OCI-LY1 (cell line): ENCODE measurements at regions not wholly inside any gene's neighbourhood (a gene's known extent, or its start where the extent isn't known, plus 50 kb on each side); places are given as distances from the start of the nearest gene placed in this dataset.

Experiments used
- H2AFZ ChIP-seq: fragments of 200-600 bp; sonication (generic), shearing (Covaris generic); 2 replicates; pipeline ENCODE4 v1.6.0; 2014; ENCODE audit warnings: antibody characterized with exemption, mild to moderate bottlenecking, low read length
- H3F3A ChIP-seq: fragments of 200-600 bp; sonication (generic), shearing (Covaris generic); 2 replicates; pipeline ENCODE4 v1.6.0; 2014; ENCODE audit warnings: mild to moderate bottlenecking, antibody characterized with exemption, low read length, moderate library complexity; ENCODE audit not compliant: insufficient read depth
- H3K27ac ChIP-seq: fragments of 200-600 bp; sonication (generic); 2 replicates; pipeline ENCODE4 v1.5.1; 2014; ENCODE audit warnings: low read length, mixed run types, mild to moderate bottlenecking, low read depth; ENCODE audit not compliant: poor library complexity, severe bottlenecking
- H3K27me3 ChIP-seq: fragments of 200-600 bp; sonication (generic); 2 replicates; pipeline ENCODE4 v1.6.0; 2014; ENCODE audit warnings: antibody characterized with exemption, mild to moderate bottlenecking, low read length, moderate library complexity; ENCODE audit not compliant: insufficient read depth
- H3K36me3 ChIP-seq: fragments of 200-600 bp; sonication (generic); 2 replicates; pipeline ENCODE4 v1.6.1; 2014; ENCODE audit warnings: mild to moderate bottlenecking, antibody characterized with exemption, low read length, moderate library complexity, mixed read lengths; ENCODE audit not compliant: insufficient read depth
- H3K4me1 ChIP-seq: fragments of 200-600 bp; sonication (generic); 2 replicates; pipeline ENCODE4 v1.5.1; 2014; ENCODE audit warnings: mild to moderate bottlenecking, low read length, moderate library complexity; ENCODE audit not compliant: insufficient read depth, severe bottlenecking
- H3K4me2 ChIP-seq: fragments of 200-600 bp; sonication (generic), shearing (Covaris generic); 2 replicates; pipeline ENCODE4 v1.6.1; 2014; ENCODE audit warnings: low read length
- H3K4me3 ChIP-seq: fragments of 200-600 bp; sonication (generic); 2 replicates; pipeline ENCODE4 v1.5.1; 2014; ENCODE audit warnings: low read length, low read depth, mild to moderate bottlenecking, mixed read lengths; ENCODE audit not compliant: poor library complexity, severe bottlenecking
- H3K79me2 ChIP-seq: fragments of 200-600 bp; shearing (Covaris generic); 2 replicates; pipeline ENCODE4 v1.6.1; 2016; ENCODE audit warnings: mixed run types, low read length, mixed read lengths; ENCODE audit not compliant: insufficient read depth
- H3K9ac ChIP-seq: fragments of 200-600 bp; sonication (generic), shearing (Covaris generic); 2 replicates; pipeline ENCODE4 v1.6.1; 2014; ENCODE audit warnings: mild to moderate bottlenecking, low read length, mixed read lengths
- H3K9me2 ChIP-seq: fragments of 200-600 bp; sonication (generic), shearing (Covaris generic); 2 replicates; pipeline ENCODE4 v1.6.1; 2014; ENCODE audit warnings: low read depth, mild to moderate bottlenecking, low read length, mixed read lengths
- H3K9me3 ChIP-seq: fragments of 200-600 bp; shearing (Covaris generic); 2 replicates; pipeline ENCODE4 v1.6.1; 2014; ENCODE audit warnings: low read length, mixed read lengths
- H4K20me1 ChIP-seq: fragments of 200-600 bp; sonication (generic), shearing (Covaris generic); 2 replicates; pipeline ENCODE4 v1.6.0; 2016; ENCODE audit warnings: mild to moderate bottlenecking, low read length; ENCODE audit not compliant: insufficient read depth
- EZH2 ChIP-seq: fragments of 200-600 bp; sonication (generic), shearing (Covaris generic); IDR thresholded peaks from 2 replicates; pipeline ENCODE4 v1.8.0; 2017; ENCODE audit warnings: borderline replicate concordance, mixed run types, mild to moderate bottlenecking, antibody characterized with exemption, low read length, moderate library complexity, mixed read lengths
- TF ChIP-seq, protein P1 (sequence below): fragments of 200-600 bp; sonication (generic), shearing (Covaris generic); IDR thresholded peaks from 2 replicates; pipeline ENCODE4 v1.5.1; 2017; ENCODE audit warnings: mild to moderate bottlenecking, antibody characterized with exemption, low read length, moderate library complexity, mixed read lengths

DNA sequence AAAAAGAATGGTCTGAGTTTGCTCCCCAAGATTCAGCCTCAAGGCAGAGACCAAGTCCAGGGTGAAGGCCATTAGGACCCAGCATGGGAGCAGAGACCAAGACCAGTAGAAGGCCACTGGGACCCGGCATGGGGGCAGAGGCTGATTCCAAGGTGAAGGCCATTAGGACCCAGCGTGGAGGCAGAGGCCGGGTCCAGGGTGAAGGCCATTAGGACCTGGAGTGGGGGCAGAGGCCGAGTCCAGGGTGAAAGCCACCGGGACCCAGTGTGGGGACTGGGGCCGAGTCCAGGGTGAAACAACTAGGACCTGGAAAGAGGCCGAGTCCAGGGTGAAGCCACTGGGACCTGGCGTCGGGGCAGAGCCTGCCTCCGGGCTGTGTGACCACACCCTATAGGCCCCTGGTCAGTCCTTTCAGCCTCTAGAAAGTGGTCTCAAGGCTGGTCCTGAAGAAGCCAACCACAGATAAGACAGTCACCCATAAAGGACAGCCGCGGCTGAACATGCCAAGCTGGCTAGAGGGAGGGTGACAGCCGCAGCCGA, 113.8 kb upstream of the SALL3 start:
- no peaks in the 10 kb centered on the region for H3K4me1 ChIP-seq
- no peak overlapping the region for H3K27ac ChIP-seq
- H3K79me2 ChIP-seq = no peaks in the 10 kb centered on the region
- H3K4me3 ChIP-seq = no peak overlapping the region
- no peaks in the 10 kb centered on the region for H3K27me3 ChIP-seq
- H3K9ac ChIP-seq = no peak overlapping the region
- no peaks in the 10 kb centered on the region for H4K20me1 ChIP-seq
- H3F3A ChIP-seq = no peaks in the 10 kb centered on the region
- H2AFZ ChIP-seq = no peak overlapping the region
- TF ChIP-seq, protein P1, sequence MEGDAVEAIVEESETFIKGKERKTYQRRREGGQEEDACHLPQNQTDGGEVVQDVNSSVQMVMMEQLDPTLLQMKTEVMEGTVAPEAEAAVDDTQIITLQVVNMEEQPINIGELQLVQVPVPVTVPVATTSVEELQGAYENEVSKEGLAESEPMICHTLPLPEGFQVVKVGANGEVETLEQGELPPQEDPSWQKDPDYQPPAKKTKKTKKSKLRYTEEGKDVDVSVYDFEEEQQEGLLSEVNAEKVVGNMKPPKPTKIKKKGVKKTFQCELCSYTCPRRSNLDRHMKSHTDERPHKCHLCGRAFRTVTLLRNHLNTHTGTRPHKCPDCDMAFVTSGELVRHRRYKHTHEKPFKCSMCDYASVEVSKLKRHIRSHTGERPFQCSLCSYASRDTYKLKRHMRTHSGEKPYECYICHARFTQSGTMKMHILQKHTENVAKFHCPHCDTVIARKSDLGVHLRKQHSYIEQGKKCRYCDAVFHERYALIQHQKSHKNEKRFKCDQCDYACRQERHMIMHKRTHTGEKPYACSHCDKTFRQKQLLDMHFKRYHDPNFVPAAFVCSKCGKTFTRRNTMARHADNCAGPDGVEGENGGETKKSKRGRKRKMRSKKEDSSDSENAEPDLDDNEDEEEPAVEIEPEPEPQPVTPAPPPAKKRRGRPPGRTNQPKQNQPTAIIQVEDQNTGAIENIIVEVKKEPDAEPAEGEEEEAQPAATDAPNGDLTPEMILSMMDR = no peak
- no peak for TF ChIP-seq EZH2
- no peaks in the 10 kb centered on the region for H3K9me2 ChIP-seq
- no peaks in the 10 kb centered on the region for H3K36me3 ChIP-seq
- H3K9me3 ChIP-seq = no peaks in the 10 kb centered on the region
- H3K4me2 ChIP-seq = no peak overlapping the region

DNA sequence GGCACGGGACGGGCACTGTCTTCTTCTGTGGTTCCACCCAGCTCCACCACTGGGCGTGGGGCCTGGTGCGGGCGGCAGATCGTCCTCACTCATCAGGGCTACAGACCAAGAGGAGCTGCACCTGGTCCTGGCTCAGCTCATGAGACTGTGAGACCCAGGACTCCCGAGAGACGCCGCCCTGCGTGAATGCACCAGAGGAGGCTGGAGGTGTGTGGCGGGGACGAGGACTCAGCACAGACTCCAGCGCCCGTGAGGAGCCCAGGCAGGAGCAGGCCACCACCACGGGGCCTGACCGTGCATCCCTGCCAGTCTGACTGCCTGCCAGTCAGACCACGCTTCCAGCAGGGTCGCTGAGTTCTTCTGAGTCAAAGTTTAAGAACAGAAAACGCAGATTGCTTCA, 112.5 kb upstream of the SALL3 start:
- Histone ChIP-seq H3K4me1 (no peaks in the 10 kb centered on the region), H3K4me2 (no peak overlapping the region), H3F3A (no peaks in the 10 kb centered on the region), H3K36me3 (no peaks in the 10 kb centered on the region), H3K27ac (no peak overlapping the region), H2AFZ (no peak overlapping the region), H4K20me1 (no peaks in the 10 kb centered on the region), H3K9me3 (no peaks in the 10 kb centered on the region), H3K9ac (no peak overlapping the region), H3K4me3 (no peak overlapping the region), H3K9me2 (no peaks in the 10 kb centered on the region), H3K27me3 (no peaks in the 10 kb centered on the region), H3K79me2 (no peaks in the 10 kb centered on the region)
- TF ChIP-seq, protein P1 = no peak
- TF ChIP-seq EZH2 = no peak

DNA sequence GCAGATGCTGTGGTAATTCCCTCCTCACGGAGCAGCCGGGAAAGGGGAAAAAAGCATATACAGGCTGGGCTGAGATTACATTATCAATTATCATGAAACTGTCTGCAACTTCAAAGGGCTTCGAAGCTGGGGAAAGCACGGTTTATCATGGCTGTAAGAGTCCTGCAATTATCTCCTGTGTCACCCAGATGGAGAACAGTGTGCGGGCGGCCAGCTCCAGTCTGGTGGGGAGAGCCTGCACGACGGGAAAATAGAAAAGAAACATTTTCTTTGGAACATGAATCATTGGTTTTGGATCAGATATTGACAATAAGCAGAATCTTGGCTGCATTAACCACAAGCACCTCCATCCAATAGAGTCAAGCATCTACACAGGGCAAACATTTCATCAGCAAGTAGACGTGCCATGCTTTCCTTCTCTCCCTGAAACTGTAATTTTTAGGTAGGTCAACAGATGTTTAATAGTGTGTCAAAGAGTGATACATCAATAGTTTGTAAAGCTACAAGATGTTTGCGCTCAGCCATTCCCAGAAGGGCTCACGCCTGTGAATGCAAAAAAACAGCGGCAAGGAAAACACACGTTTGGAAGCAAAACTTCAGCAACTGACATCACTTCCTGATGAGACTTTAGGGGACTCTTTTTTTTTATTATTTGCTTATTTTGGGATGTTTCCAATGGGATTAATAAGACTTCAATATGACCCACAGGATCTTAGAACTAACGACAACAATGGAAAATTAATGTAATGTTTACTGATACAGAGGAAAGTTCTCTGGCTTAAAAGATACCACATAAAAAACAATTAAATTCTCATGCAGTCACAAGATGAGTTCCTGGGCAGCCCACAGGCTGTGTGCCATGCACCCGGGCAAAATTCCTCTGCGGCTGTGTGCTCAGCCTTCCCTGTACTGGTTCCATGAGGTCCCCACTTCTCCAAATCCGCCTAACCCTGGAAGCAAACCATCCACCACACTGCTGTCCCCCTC, 111.0 kb upstream of the SALL3 start:
- Histone ChIP-seq H3K4me2 (no peak overlapping the region), H3K9me2 (no peaks in the 10 kb centered on the region), H3K9ac (no peak overlapping the region), H3K79me2 (no peaks in the 10 kb centered on the region), H3K4me3 (no peak overlapping the region), H3K4me1 (no peaks in the 10 kb centered on the region), H3K9me3 (no peaks in the 10 kb centered on the region), H3K36me3 (no peaks in the 10 kb centered on the region), H3K27me3 (no peaks in the 10 kb centered on the region), H3F3A (no peaks in the 10 kb centered on the region), H4K20me1 (no peaks in the 10 kb centered on the region), H3K27ac (no peak overlapping the region), H2AFZ (no peak overlapping the region)
- no peak for TF ChIP-seq EZH2
- TF ChIP-seq, protein P1 = no peak
